Spleen (tissue), 11 donors: ENCODE measurements at regions not wholly inside any gene's neighbourhood (a gene's known extent, or its start where the extent isn't known, plus 50 kb on each side); places are given as distances from the start of the nearest gene placed in this dataset.

Experiments used
- DNase-seq: peaks from one replicate; pipeline ENCODE4 v3.0.0-alpha.2; 2020
- H3K27ac ChIP-seq, 8 donors: fragments of 200-600 bp; sonication (generic) in 7 of 8; 1 replicate in 4 of 8; 2 replicates in 4 of 8; pipeline versions ENCODE4 v1.5.0 to v1.8.0; 2016 to 2021; ENCODE audit warnings: inconsistent platforms in 4 of 8, mild to moderate bottlenecking in 4 of 8, moderate library complexity in 1 of 8
- H3K27me3 ChIP-seq, 7 donors: fragments of 200-600 bp; sonication (generic) in 6 of 7; replicated peaks in 1 of 7; 1 replicate in 4 of 7; 2 replicates in 3 of 7; pipeline versions ENCODE4 v1.5.0 to v1.8.0; 2016 to 2021; ENCODE audit warnings: inconsistent platforms in 3 of 7, mild to moderate bottlenecking in 1 of 7
- H3K36me3 ChIP-seq, 6 donors: fragments of 200-600 bp; sonication (generic) in 5 of 6; 1 replicate in 4 of 6; 2 replicates in 2 of 6; pipeline versions ENCODE4 v1.5.0 to v1.8.0; 2016 to 2021; ENCODE audit warnings: inconsistent platforms in 2 of 6
- H3K4me1 ChIP-seq, 6 donors: fragments of 200-600 bp; sonication (generic) in 5 of 6; 1 replicate in 3 of 6; 2 replicates in 3 of 6; pipeline versions ENCODE4 v1.5.0 to v1.8.0; 2016 to 2021; ENCODE audit warnings: inconsistent platforms in 3 of 6
- H3K4me3 ChIP-seq, 8 donors: fragments of 200-600 bp; sonication (generic) in 7 of 8; 1 replicate in 4 of 8; 2 replicates in 4 of 8; pipeline versions ENCODE4 v1.5.0 to v1.8.0; 2016 to 2021; ENCODE audit warnings: inconsistent platforms in 4 of 8, mild to moderate bottlenecking in 4 of 8, moderate library complexity in 2 of 8
- H3K9me3 ChIP-seq, 8 donors: fragments of 200-600 bp; sonication (generic) in 7 of 8; 1 replicate in 4 of 8; 2 replicates in 4 of 8; pipeline versions ENCODE4 v1.5.0 to v1.8.0; 2016 to 2021; ENCODE audit warnings: inconsistent platforms in 4 of 8
- POLR2A ChIP-seq, 3 donors: fragments of 450-650 bp; IDR thresholded peaks; one replicate each; pipeline ENCODE4 v1.5.1; 2017; ENCODE audit warnings: antibody characterized with exemption in 3 of 3, mild to moderate bottlenecking in 1 of 3
- POLR2AphosphoS5 ChIP-seq, 3 donors: sonication (generic); formaldehyde crosslinking; IDR thresholded peaks; one replicate each; pipeline ENCODE4 v1.5.1; 2017; ENCODE audit warnings: antibody characterized with exemption in 3 of 3
- WGBS, 5 donors: extraction: QIAGEN DNeasy Blood & Tissue Kit in 3 of 5; methylation state at CpG; one replicate each; pipeline versions ENCODE4 v1.1.5 to v1.1.7; 2013 to 2018; 5-methylcytosine and 5-hydroxymethylcytosine counted together
- intact Hi-C: fragments of 100-400 bp; cut with DNase I; formaldehyde crosslinking; loops from one replicate; pipeline ENCODE4 v1.15.0; 2023; ENCODE audit warnings: low total_unique reads
- TF ChIP-seq, protein P1 (sequence below), 11 experiments: fragments of 200-600 bp in 7 of 11; fragments of 450-650 bp in 4 of 11; sonication (generic) in 4 of 11; IDR thresholded peaks in 8 of 11; conservative IDR thresholded peaks in 3 of 11; 1 replicate in 7 of 11; 2 replicates in 4 of 11; pipeline versions ENCODE4 v1.4.0 to v1.8.0; 2016 to 2021; ENCODE audit warnings: antibody characterized with exemption in 11 of 11, inconsistent platforms in 4 of 11, mild to moderate bottlenecking in 1 of 11
- donor health status: healthy with polysubstance abuse.
- donor health status: DM: no; HTN: no; CAD: no; lungs with moderate emphysema.
- donor health status: DM: no; HTN: no; CAD: no.
- donor health status: Bipolar disorder and iron deficiency.
- donor health status: healthy.
- donor health status: DM: no; HTN: no; CAD: no.
- donor health status: DM: yes; HTN: yes; CAD: no.

DNA sequence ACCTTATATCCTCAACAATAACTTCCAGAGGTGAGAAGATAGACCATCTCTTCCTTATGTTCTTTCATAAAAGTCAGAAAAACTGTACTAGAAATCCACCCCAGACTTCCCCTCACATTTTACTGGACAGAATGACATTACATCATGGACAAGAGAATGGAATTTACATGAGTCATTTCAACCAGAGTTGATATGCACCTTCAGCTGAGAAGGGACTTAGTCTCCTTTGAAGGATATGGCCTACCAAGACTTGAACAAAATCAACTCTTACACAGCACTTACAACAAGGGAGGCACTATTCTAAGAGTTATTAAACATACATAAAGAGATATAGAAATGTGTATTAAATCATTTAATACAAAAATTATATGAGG is 380.0 kb upstream of the DPH6 start:
- Histone ChIP-seq H3K4me1 (no peaks in the 10 kb centered on the region), H3K27ac (no peak overlapping the region), H3K4me3 (no peak overlapping the region), H3K27me3 (no peaks in the 10 kb centered on the region), H3K36me3 (no peaks in the 10 kb centered on the region), H3K9me3 (no peaks in the 10 kb centered on the region)
- no peak for DNase-seq
- TF ChIP-seq POLR2A (IDR thresholded peaks at IDR 0.05) (no peak), POLR2AphosphoS5 (IDR thresholded peaks at IDR 0.05) (no peak)
- TF ChIP-seq, protein P1, sequence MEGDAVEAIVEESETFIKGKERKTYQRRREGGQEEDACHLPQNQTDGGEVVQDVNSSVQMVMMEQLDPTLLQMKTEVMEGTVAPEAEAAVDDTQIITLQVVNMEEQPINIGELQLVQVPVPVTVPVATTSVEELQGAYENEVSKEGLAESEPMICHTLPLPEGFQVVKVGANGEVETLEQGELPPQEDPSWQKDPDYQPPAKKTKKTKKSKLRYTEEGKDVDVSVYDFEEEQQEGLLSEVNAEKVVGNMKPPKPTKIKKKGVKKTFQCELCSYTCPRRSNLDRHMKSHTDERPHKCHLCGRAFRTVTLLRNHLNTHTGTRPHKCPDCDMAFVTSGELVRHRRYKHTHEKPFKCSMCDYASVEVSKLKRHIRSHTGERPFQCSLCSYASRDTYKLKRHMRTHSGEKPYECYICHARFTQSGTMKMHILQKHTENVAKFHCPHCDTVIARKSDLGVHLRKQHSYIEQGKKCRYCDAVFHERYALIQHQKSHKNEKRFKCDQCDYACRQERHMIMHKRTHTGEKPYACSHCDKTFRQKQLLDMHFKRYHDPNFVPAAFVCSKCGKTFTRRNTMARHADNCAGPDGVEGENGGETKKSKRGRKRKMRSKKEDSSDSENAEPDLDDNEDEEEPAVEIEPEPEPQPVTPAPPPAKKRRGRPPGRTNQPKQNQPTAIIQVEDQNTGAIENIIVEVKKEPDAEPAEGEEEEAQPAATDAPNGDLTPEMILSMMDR (IDR thresholded peaks at IDR 0.05 in 8 of 11, conservative IDR thresholded peaks at IDR 0.05 in 3 of 11), result no peak
- intact Hi-C loops, result no loop called here

DNA sequence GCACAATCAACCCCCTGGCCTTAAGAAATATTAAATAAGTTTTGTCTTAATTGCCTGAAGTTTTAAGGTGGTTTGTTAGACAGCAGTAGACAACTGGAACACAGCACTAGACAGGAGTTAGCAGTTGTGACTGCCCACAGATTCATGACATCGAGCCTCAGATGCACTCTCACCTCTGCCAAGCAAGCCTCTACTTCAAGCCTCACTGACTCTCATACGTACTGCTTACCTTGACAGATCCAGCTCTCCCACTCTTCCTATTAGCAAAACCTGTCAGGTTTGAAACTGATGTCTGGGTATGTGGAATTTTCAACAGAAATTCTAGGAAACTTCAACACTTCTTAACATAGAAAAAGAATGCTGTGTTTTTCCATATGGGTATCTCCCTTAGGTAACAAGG is 382.9 kb upstream of the DPH6 start:
- H3K9me3 ChIP-seq, result no peaks in the 10 kb centered on the region
- intact Hi-C loops, result no loop called here
- no peak overlapping the region for H3K27ac ChIP-seq
- H3K27me3 ChIP-seq, result no peaks in the 10 kb centered on the region
- 69 to 81% (median 74%) methylated on average over 2 of the region's 2 CpGs for WGBS, 5 donors
- no peaks in the 10 kb centered on the region for H3K36me3 ChIP-seq
- no peak overlapping the region for H3K4me3 ChIP-seq
- TF ChIP-seq POLR2AphosphoS5 (IDR thresholded peaks at IDR 0.05) (no peak), POLR2A (IDR thresholded peaks at IDR 0.05) (no peak)
- TF ChIP-seq, protein P1 (IDR thresholded peaks at IDR 0.05 in 8 of 11, conservative IDR thresholded peaks at IDR 0.05 in 3 of 11), result no peak
- no peaks in the 10 kb centered on the region for H3K4me1 ChIP-seq
- DNase-seq, result no peak

DNA sequence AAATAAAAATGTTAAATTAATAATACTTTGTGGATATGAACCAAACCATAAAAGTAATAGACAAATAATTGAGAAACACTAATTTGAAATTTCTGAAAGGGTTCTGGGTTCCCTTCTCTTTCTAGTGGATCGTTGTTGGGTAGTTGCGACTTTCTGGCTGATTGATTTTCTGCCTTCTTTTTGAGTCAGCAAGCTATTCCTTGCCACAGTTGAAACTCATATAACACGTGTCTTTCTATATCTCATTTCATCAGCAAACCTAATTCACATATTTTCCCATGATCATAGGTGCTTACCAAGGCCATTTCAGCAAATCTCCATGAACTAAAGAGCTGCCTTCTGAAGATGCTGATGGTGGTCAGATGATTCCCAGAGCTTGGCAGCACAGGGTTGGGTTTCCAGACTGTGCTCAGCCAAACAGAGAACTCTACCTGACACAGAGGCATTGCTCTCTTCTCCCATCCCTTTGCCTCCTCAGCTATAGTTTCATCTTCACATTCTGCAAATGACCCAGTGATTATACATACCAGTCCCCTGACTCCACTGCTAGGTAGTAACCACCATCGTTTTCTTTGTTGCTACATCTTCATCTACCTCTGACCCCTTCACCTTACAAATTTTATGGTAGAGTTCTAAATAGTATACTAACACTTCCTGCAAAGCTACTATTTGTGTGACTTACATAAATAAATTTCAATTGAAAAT is 383.9 kb upstream of the DPH6 start:
- H3K9me3 ChIP-seq, result no peaks in the 10 kb centered on the region
- no peaks in the 10 kb centered on the region for H3K36me3 ChIP-seq
- no peak for TF ChIP-seq POLR2A (IDR thresholded peaks at IDR 0.05)
- TF ChIP-seq, protein P1 (IDR thresholded peaks at IDR 0.05 in 8 of 11, conservative IDR thresholded peaks at IDR 0.05 in 3 of 11), result no peak
- no peak for TF ChIP-seq POLR2AphosphoS5 (IDR thresholded peaks at IDR 0.05)
- no peak overlapping the region for H3K4me3 ChIP-seq
- DNase-seq, result no peak
- H3K4me1 ChIP-seq, result no peaks in the 10 kb centered on the region
- H3K27me3 ChIP-seq, result no peaks in the 10 kb centered on the region
- H3K27ac ChIP-seq, result no peak overlapping the region
- WGBS, 5 donors, result 39 to 73% (median 62%) methylated on average over 4 of the region's 4 CpGs
- intact Hi-C loops, result no loop called here

DNA sequence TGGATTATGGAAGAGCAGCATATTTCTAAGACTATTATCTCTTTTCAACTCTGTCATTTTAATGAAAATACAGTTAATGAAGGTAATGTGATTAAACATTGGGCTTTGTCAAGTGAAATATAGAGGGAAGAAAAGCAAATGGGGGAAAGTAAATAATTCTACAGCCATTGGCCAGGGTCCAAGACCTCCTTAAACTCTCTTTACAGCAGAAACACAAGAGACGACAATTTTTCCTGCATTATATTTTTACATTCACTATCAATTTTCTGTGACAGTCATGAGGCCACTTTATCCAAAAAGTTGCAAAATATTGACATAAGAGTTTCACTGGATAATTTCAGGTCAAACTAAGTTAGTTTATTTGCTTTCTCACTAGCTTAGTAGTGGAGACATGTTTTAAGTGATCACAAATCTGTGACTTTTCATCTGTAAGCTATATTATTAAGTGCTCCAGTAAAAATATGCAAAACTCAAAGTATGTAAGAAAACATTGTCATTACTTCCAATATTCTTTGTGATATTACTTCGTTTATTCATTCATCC is 385.9 kb upstream of the DPH6 start:
- 67 to 80% (median 75%) methylated on average over 2 of the region's 2 CpGs for WGBS, 5 donors
- H3K9me3 ChIP-seq, result no peaks in the 10 kb centered on the region
- H3K27ac ChIP-seq, result no peak overlapping the region
- H3K27me3 ChIP-seq, result no peaks in the 10 kb centered on the region
- TF ChIP-seq, protein P1 (IDR thresholded peaks at IDR 0.05 in 8 of 11, conservative IDR thresholded peaks at IDR 0.05 in 3 of 11), result no peak
- TF ChIP-seq POLR2AphosphoS5 (IDR thresholded peaks at IDR 0.05) (no peak), POLR2A (IDR thresholded peaks at IDR 0.05) (no peak)
- no peaks in the 10 kb centered on the region for H3K4me1 ChIP-seq
- intact Hi-C loops, result no loop called here
- no peak overlapping the region for H3K4me3 ChIP-seq
- DNase-seq, result no peak
- H3K36me3 ChIP-seq, result no peaks in the 10 kb centered on the region
